ENCODE measurements at regions not wholly inside any gene's neighbourhood (a gene's known extent, or its start where the extent isn't known, plus 50 kb on each side); places are given as distances from the start of the nearest gene placed in this dataset.

DNA sequence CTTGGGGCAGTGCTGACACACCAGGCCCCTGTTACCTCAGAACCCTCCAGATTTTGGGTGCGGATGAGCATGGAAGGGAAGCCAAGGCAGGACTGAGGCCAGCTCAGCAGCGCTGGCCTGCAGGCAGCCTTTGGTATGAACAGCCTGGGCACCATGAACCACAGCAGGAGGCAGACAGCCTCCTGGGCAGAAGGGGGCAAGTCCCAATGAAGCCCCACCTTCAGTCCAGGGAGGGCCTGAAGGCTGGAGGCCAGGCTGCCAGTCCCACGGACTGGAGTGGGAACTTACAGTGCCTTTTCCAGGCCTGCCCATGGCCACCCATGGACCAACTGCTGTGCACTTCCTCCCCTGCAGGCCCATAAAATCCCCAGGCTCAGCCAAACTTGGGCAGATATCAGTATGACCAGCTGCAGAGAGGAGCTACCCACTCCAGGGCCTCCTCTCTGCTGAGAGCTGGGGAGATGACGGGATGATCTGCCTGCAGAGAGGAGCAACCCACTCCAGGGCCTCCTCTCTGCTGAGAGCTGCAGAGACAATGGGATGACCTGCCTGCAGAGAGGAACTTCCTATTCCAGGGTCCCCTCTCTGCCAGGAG is 74.7 kb downstream of the NEURL3 start:
- H2AFZ ChIP-seq (ENCODE audit: low read depth, low read length, poor library complexity, severe bottlenecking), result no peak overlapping the region
- no peaks in the 10 kb centered on the region for H3K9me2 ChIP-seq (ENCODE audit: insufficient read depth)
- H4K20me1 ChIP-seq (ENCODE audit: insufficient read depth), result no peaks in the 10 kb centered on the region
- ATAC-seq (no peak), DNase-seq (ENCODE audit: low read depth, low spot score) (no peak)
- ChIA-PET CTCF (no interaction called here), RAD21 (ENCODE audit: low non-redundant PET in 1 of 2, low total read pairs in 2 of 2, uncharacterized antibody in 2 of 2, unreplicated experiment in 2 of 2) (no interaction called here), POLR2A (no interaction called here)
- no peak overlapping the region for H3K4me2 ChIP-seq (ENCODE audit: low read length)
- H3K9ac ChIP-seq (ENCODE audit: low read length), result no peak overlapping the region
- peaks cover 16 to 25% of the 10 kb centered on the region in 2 experiments for H3K4me1 ChIP-seq (ENCODE audit: control insufficient read depth in 1 of 2, insufficient read depth in 2 of 2, low read length in 2 of 2)
- no peaks in the 10 kb centered on the region for H3K27me3 ChIP-seq (ENCODE audit: insufficient read depth, low read length)
- no TSS peak for BruUV-seq (replicated peaks)
- TF ChIP-seq, protein P1, sequence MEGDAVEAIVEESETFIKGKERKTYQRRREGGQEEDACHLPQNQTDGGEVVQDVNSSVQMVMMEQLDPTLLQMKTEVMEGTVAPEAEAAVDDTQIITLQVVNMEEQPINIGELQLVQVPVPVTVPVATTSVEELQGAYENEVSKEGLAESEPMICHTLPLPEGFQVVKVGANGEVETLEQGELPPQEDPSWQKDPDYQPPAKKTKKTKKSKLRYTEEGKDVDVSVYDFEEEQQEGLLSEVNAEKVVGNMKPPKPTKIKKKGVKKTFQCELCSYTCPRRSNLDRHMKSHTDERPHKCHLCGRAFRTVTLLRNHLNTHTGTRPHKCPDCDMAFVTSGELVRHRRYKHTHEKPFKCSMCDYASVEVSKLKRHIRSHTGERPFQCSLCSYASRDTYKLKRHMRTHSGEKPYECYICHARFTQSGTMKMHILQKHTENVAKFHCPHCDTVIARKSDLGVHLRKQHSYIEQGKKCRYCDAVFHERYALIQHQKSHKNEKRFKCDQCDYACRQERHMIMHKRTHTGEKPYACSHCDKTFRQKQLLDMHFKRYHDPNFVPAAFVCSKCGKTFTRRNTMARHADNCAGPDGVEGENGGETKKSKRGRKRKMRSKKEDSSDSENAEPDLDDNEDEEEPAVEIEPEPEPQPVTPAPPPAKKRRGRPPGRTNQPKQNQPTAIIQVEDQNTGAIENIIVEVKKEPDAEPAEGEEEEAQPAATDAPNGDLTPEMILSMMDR (IDR thresholded peaks at IDR 0.05 in 2 of 3, conservative IDR thresholded peaks at IDR 0.05 in 1 of 3; ENCODE audit: borderline replicate concordance in 1 of 3, insufficient read depth in 1 of 3, low read depth in 2 of 3, low read length in 2 of 3), result no peak
- TF ChIP-seq, protein P2, sequence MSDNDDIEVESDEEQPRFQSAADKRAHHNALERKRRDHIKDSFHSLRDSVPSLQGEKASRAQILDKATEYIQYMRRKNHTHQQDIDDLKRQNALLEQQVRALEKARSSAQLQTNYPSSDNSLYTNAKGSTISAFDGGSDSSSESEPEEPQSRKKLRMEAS (IDR thresholded peaks at IDR 0.05), result no peak
- TF ChIP-seq FOSL1 (IDR thresholded peaks at IDR 0.05; ENCODE audit: low read depth) (no peak), EGR1 (IDR thresholded peaks at IDR 0.05; ENCODE audit: low read depth) (no peak), CEBPB (IDR thresholded peaks at IDR 0.05; ENCODE audit: low read depth) (no peak), JUND (IDR thresholded peaks at IDR 0.05) (no peak), POLR2AphosphoS5 (IDR thresholded peaks at IDR 0.05; ENCODE audit: low read depth, low read length) (no peak), ZNF274 (IDR thresholded peaks at IDR 0.05; ENCODE audit: low read depth, low read length) (no peak), SIN3A (IDR thresholded peaks at IDR 0.05; ENCODE audit: low read depth) (no peak), SP1 (IDR thresholded peaks at IDR 0.05; ENCODE audit: low read depth) (no peak), EZH2 (IDR thresholded peaks at IDR 0.05) (no peak), ELF1 (IDR thresholded peaks at IDR 0.05; ENCODE audit: borderline replicate concordance, low read depth) (no peak), SRF (IDR thresholded peaks at IDR 0.05; ENCODE audit: low read depth) (no peak), ZFX (IDR thresholded peaks at IDR 0.05) (no peak)
- TF ChIP-seq, protein P3, sequence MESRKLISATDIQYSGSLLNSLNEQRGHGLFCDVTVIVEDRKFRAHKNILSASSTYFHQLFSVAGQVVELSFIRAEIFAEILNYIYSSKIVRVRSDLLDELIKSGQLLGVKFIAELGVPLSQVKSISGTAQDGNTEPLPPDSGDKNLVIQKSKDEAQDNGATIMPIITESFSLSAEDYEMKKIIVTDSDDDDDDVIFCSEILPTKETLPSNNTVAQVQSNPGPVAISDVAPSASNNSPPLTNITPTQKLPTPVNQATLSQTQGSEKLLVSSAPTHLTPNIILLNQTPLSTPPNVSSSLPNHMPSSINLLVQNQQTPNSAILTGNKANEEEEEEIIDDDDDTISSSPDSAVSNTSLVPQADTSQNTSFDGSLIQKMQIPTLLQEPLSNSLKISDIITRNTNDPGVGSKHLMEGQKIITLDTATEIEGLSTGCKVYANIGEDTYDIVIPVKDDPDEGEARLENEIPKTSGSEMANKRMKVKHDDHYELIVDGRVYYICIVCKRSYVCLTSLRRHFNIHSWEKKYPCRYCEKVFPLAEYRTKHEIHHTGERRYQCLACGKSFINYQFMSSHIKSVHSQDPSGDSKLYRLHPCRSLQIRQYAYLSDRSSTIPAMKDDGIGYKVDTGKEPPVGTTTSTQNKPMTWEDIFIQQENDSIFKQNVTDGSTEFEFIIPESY (IDR thresholded peaks at IDR 0.05; ENCODE audit: extremely low read depth, insufficient replicate concordance, low read length), result no peak
- no peaks in the 10 kb centered on the region for H3K79me2 ChIP-seq (ENCODE audit: insufficient read depth, low read length)
- H3K4me3 ChIP-seq (replicated peaks in 1 of 2; ENCODE audit: low read depth in 1 of 2, low read length in 2 of 2), result no peak overlapping the region
- no peak overlapping the region for H3K27ac ChIP-seq (ENCODE audit: low read depth, low read length)
- intact Hi-C loops (cut with micrococcal nuclease), result no loop called here
- no peaks in the 10 kb centered on the region for H3K36me3 ChIP-seq (ENCODE audit: control insufficient read depth in 1 of 2, insufficient read depth in 2 of 2, low read length in 2 of 2)
- peaks cover 0 to 17% of the 10 kb centered on the region in 2 experiments; a peak in 2 of 4 replicates for H3K9me3 ChIP-seq (ENCODE audit: control insufficient read depth in 1 of 2, insufficient read depth in 1 of 2, low read depth in 1 of 2, low read length in 2 of 2)
